ENCODE measurements at regions not wholly inside any gene's neighbourhood (a gene's known extent, or its start where the extent isn't known, plus 50 kb on each side); places are given as distances from the start of the nearest gene placed in this dataset.

DNA sequence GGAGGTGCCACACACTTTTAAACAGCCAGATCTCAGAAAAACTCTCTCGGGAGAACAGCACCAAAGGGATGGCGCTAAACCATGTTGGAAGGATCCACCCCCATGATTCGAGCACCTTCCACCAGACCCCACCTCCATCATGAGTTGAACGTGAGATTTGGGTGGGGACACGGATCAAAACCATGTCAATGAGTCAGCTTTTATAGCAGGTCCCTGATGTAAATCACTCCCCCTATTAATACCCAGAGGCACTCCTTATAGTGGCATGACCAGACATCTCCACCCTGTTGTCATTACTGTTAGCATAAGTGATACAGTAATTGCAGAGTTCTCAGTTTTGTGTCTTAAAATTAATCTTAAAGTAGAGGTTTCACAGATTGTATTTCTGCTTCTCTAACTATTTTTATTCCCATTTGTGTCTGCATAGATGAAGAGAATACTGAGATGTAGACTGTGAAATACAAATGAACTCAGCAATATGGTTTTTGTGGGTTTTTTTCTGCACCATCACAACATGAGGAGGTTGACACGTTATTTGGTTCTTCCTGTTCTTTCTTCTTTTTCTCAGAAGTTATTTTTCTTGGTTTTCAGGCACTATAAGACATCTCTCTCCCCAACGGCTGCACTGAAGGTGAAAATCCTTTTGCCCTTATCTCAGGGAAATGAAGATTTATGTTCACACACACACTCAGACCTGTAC, 218.2 kb downstream of the ARL4C start:
- TF ChIP-seq CTCF (conservative IDR thresholded peaks at IDR 0.05; ENCODE audit: low read depth, low read length), result no peak
- TF ChIP-seq EZH2 (IDR thresholded peaks at IDR 0.05; ENCODE audit: borderline replicate concordance, low read depth, low read length, poor library complexity, severe bottlenecking), result no peak
